ENCODE measurements at regions not wholly inside any gene's neighbourhood (a gene's known extent, or its start where the extent isn't known, plus 50 kb on each side); places are given as distances from the start of the nearest gene placed in this dataset.
"Not testable (repeated sequence)": the region's sequence is repeated elsewhere in the genome, so short reads cannot be mapped to it uniquely, and the experiment has no call there.

DNA sequence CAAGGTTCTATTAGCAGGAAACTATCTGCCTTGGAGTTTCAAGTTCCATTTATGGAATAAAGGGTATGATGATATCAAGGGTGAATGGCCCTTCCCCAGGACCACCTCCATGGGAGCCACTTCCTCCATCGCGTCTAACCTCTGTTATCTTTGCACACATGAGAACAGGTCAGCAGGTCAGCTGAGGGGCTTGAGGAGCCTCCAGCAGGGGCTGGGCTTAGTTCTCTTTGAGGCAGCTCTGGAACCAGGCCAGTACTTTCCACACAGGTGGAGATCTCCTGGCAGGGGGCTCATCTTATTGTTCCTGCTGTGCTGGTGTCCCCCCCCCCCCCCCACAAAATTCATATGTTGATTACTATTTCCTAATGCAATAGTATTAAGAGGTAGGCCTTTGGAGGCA lies 472.2 kb upstream of the ZMIZ1 start:
- no peak for DNase-seq (ENCODE audit: low read depth)

DNA sequence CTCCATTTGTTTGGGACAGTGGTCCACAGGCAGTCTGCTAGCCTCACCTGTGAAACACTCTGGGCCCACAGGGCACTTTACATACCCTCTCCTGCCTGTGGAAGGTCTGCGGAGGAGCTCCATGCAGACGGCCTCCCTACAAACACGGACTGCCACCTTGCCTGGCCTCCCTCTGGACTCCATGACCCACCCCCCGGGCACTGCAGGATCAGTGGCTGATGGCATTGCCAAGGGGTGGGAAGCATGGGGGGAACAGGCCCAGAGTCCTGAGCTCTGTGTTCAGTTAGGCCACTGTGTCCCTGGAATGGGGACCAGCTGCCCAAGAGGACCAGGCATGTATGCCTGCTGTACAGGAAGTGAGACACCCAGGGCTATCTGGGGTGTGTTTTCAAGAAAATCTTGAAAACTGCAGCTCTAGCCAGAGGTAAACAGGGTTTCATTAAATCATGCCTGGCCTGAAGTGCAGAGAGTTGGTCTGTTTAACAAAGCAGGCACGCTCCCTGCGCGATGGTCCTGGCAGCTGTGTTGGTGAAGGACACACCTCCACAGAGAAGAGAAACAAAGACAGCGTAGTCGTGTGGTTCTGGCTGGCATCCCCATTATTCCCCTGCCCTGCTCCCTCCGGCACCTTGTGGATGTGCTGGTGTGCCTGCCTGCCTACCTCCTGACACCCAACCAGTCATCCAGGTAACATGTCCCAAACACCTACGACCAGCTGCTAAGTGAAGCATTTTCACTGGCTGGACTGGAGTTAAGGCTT lies 470.8 kb upstream of the ZMIZ1 start:
- DNase-seq (ENCODE audit: low read depth) = no peak

DNA sequence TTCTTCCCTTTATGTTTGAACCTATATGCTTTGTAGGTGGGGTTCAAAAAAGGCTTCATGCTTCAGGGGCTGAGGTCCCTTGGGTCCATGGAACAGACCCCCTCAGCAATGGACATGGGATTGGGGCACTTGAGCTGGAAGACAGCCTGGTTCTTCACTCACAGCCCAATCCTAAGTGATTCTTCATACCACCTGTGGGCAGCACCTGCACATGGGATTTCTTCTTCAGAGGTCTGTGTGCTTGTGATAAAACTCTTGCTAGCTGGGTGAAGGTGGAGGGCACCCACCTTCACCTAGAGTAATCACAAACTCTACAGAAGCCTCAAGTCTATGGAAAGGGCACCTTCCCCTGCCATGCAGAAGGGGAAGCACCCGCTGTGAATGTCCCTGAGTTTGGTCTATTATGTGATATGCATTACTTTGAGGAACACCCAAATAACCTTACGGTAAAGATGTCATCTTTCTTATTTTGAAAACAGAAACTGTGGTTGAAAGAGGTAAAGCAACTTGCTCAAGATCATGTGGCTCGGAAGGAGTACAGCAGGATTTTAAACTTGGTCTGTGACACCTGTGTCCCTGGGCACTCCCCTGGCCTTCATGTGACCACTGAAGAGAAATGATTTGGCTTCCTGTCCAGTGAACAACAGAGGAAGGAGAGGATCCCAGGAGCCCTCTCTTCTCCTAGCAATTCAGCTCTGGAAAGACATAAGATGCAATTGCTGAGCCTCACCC lies 469.5 kb upstream of the ZMIZ1 start:
- no peak for DNase-seq (ENCODE audit: low read depth)

DNA sequence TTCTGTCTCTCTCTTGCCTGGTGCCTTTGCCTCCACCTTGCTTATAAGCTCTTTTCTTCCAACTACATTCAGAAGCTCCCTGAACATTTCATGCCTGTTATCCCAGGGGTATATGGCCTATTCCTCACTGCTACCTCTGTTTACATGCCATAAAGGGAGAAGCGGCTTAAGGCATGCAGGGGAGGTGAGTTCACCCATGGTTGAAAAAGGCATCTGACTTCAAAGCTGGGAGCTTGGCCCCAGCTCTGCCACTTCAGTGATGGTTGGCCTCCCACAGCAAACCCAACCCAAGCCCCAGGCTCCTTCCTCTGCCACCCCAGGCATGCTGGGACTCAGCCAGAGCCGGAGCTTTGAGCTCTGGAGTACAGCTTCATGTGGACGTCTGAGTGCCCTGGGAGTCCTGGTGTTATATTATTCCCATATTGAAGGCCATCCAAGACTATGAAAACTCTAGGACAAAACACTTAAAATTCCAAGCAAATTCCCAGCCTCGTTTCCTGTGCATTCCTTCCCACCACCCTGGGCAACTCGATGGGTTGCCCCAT lies 468.6 kb upstream of the ZMIZ1 start:
- no peak for DNase-seq (ENCODE audit: low read depth)

DNA sequence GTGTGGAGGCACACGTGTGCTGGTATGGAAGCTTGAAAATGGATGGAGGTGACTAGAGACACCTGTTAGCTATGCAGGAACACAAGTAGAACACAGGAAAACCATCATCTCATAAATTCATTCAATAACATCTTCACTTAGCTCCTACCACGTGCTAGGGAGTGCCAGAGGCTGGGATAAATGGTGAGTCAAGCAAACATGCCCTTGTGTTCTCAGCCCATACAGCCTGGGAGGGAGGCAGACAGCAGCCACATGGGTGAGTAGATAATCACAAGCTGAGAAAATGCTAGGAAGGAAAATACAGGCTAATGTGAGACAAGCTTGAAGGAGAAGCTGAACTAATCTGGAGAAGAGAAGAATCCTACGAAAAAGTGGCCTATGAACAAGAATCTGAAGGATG lies 468.0 kb upstream of the ZMIZ1 start:
- no peak for DNase-seq (ENCODE audit: low read depth)

DNA sequence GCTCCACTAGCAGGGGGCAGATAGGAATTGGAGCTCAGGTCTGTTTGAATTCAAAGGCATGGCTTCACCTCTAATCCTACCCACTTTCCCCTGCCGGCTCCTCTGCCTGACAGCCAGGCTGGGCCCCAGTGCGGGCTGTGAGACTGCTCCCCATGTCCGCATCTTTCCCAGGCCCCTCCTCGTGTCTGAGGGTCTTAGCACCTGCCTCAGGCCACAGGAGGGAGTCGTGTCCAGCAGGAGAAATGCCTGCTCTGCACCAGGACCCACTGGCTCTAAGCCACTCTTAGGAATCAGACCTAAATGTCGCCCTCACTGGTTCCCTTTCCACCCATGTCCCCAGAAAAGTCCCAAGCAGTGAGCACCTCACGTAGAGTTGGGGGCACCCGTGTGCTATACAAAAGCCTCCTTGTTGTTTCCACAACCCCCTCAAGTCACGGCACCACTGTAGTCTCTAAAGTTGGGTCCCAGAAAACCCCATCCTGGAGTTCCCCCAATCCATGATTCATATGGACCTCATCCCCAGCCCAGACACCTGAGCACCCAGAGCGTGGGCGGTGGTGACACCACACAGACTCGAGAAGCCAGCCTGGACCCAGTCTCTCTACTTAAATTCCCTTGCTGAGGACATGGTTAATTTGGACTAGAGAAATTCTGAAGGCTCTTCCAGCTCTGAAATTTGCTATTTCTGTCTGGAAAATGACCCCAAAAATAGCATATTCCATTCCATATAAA lies 466.4 kb upstream of the ZMIZ1 start:
- DNase-seq (ENCODE audit: low read depth) = no peak

DNA sequence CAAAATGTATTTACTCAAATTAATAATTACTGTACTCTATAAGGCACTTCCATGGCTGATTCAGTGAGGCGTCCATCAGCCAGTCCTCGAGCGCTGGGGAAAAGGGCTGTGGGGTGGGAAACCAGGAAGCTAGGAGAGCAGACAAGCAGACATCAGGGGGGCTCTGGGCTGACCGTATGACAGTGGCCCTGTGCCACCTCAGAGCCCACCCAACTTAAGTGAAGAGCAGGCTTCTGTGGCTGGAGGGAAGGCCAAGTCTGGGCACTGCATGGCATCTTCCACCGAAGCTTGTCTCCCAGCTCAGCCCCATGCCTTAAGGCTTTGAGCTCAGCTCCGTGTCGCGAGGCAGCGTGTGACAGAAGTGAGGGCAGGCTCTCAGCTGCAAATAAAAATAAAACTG lies 464.5 kb upstream of the ZMIZ1 start:
- no peak for DNase-seq (ENCODE audit: low read depth)

DNA sequence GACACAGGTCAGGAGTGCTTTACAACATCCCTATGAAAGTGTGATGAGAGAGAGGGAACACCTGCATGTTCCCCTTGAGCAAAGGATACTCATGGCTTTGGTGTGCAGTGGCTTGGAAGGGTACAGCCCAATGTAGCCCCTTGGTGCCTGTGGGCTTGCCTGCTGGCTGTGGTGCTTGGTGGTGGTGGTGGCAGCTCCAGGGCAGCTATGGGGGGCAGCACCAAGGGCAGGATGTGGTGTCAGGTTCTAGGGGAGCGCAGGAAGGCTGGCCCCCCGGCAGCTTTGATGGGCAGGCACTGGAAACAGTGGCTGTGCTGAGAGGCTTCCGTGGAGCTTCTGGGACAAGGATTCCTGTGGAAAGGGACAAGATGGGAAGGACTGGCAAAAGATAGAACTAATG lies 464.0 kb upstream of the ZMIZ1 start:
- no peak for DNase-seq (ENCODE audit: low read depth)

DNA sequence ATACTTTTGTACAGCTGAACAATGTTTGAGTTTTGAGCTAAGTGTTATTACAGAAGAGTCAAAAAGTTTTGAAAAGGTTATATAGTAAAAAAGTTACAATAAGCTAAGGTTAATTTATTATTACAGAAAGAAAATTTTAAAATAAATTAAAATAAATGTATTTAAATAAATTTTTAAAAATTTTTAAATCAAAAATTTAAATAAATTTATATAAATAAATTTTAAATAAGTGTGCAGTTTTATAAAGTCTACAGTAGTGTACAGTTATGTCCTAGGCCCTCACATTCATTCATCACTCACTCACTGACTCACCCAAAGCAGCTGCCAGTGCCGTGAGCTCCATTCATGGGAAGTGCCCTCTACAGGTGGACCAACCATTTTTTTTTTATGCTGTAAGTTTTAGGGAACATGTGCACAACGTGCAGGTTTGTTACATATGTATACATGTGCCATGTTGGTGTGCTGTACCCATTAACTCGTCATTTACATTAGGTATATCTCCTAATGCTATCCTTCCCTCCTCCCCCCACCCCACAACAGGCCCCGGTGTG lies 462.9 kb upstream of the ZMIZ1 start:
- DNase-seq (ENCODE audit: low read depth) = no peak

DNA sequence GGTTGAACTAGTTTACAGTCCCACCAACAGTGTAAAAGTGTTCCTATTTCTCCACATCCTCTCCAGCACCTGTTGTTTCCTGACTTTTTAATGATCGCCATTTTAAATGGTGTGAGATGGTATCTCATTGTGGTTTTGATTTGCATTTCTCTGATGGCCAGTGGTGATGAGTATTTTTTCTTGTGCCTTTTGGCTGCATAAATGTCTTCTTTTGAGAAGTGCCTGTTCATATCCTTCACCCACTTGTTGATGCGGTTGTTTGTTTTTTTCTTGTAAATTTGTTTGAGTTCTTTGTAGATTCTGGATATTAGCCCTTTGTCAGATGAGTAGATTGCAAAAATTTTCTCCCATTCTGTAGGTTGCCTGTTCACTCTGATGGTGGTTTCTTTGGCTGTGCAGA lies 462.0 kb upstream of the ZMIZ1 start:
- not testable (repeated sequence) for DNase-seq (ENCODE audit: low read depth)

DNA sequence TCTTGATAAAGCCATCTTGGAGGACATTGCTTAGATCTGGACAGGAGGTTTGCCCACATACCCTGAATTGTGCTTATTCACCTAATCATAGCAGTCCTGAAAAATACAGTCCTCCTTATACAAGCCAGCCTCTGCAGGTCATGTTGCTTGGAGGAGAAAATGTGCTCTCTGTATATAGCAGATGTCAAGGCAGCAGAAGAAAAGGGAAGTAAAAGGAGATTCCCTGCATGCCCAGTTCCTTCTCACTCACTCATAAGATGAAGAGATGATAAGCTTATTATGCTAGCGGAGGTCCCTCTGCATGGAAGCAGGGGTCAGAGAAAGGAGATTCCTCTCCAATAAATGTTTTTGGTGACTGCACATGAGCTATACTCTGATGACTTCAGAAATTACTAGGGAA lies 458.8 kb upstream of the ZMIZ1 start:
- no peak for DNase-seq (ENCODE audit: low read depth)

DNA sequence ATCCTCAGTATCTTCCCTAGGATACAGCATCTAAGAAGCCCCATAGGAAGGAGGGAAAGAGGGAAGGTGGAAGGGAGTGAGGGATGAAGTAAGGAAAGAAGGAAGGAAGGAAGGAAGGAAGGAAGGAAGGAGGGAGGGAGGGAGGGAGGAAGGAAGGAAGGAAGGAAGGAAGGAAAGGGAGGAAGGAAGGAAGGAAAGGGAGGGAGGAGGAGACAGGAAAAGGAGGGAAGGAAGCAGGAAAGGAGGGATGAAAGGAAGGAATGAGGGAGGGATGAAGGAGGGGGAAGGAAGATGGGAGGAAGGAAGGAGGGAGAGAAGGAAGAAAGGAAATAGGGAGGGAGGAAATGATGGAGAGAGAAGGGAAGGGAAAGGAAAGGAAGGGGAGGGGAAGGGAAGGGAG lies 455.6 kb upstream of the ZMIZ1 start:
- no peak for DNase-seq (ENCODE audit: low read depth)

DNA sequence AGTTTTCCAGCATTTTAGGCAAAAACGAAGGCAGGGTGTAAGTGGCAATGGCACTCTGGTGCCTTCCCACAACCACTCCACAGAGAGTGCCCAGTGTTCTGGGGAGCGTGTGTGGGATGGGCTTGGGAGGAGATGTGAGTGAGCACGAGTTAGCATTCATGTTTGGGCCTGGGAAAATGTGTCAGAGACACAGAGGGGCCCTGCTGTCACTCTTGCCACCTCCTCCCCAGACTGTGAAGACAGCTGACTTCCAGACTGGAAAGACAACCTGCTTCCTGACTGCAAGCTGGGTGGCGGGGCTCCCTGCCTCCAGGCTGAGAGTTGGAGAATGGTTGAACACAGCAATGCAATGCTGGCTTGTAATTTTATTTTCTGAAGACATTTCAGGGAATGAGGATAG lies 454.5 kb upstream of the ZMIZ1 start:
- DNase-seq (ENCODE audit: low read depth) = no peak

DNA sequence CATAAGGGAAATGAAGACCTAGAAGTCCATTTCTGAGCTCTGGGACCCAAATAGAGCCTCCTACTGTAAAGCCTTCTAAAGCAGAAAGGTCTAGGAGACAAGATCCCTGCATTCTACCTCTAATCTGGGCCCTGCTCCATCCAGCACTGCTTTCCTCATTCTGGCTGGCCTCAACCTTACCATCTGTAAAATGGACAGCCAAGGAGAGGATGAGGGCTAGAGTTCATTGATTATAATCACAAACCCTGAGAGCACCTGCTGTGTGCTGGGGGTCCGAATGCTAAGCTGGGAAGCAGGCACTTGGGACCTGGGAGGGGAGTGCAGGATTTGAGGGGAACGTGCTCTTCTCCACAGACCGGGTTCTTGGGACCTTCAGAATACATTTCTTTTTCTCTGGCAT lies 454.0 kb upstream of the ZMIZ1 start:
- no peak for DNase-seq (ENCODE audit: low read depth)

DNA sequence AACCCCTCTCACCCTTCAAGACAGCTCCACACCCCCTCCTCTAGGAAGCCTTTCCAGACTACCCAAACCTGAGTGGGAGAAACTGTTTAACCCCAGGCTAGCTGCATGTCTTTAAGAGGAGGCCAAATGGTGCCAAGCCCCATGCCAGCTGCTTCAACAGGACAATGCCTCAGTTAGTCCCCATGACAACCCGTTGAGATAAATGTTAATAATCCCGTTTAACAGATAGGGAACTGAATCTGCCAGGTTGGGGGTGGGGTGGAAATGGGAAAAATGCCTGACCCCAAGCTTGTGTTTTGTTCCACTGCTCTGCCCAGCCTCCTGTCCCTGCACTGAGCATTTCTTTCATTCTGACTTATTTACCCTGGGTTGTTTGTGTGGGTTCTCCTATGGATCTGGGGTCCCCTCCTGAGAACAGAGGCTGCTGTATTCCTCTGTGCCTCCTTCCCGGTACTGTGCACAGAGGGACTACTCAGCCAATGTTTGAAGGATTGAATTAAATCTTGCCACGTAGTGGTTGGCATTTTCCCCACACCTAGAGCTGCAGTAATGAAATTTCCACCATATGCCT lies 452.6 kb upstream of the ZMIZ1 start:
- no peak for DNase-seq (ENCODE audit: low read depth)

DNA sequence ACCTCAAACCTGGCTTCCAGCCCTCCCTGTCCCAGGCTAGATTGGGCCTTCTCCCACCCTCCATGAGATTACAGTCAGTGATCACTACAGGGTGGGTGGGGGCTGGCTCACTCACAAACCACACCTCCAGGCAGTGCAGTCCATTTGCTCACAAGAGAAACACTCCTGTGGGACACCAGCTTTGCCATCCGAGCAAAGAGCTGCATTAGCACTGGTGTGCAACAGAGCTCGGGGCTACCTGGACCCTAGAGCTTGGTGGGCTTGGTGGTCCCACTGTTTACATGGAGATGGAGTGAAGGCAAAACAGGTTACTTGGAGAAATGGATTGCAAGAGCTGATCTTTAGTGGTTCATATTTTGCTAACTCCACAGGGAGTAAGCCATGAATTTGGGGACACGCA lies 451.7 kb upstream of the ZMIZ1 start:
- no peak for DNase-seq (ENCODE audit: low read depth)

DNA sequence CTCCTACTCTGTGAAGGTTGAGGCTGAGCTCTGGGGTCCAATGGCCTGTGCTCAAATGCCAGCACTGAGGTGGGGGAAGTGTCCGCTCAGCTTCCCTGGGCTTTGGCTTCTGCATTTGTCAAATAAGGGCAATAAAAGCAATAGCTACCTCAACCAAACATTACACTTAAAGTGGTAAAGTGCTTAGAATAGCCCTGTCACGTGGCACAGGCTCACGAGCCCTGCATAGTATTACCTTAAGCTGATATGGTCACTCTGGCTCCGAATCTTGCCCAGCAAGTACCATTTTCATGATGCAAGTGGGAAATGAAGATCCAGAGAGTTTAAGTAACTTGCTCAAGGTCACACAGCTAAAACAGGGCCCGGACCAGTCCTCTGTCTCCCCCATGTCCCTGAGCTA lies 451.1 kb upstream of the ZMIZ1 start:
- DNase-seq (ENCODE audit: low read depth) = no peak

DNA sequence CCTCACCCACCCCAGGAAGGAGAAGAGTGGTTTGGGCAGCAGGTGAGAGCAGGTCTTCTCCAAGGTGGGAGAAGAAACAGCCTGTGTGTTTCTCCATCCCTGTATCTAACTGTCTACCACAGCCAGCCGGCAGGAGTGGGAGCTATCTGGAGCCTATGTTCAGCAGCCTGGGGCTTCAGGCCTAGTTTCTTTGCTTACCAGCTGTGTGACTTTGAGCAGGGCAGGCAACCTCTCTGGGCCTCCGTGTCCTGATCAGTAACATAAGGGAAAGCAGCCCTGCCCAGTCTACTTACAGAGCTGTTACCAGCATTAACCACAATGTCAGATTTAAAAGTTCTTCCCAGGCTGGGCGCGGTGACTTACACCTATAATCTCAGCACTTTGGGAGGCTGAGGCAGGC lies 450.7 kb upstream of the ZMIZ1 start:
- DNase-seq (ENCODE audit: low read depth) = no peak

DNA sequence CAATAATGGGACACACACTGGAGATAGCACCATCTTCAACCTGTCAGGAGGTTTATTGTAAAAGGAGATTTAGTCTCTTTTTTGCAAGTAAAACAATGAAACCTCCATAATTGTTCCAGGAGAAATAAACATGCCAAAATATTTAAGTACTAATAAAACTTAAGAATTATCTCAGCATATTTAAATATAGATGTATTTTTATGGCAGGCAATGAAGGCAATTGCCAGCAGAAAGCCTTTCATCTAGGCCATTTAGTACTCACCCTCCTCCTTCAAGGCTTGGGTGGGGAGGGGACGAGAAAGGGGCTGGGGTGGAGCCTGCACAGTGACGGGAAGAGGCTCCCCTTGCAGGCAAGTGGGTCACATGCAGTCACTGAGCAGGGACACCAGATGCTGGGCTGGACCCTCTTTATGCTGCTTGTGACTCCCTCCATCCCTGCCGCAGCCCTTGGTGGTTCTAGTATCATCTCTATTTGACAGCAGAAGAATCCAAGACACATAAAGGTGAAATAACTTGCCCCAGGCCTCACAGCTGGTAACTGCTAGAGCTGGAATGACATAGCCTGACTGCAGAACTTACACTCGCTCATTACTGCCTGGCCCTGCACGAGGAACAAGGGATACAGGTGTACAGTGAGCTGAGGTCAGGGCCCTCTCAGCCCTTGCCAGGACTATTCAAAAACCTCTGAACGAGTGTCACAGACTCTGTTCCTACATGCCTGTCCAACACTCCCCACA lies 449.5 kb upstream of the ZMIZ1 start:
- no peak for DNase-seq (ENCODE audit: low read depth)

DNA sequence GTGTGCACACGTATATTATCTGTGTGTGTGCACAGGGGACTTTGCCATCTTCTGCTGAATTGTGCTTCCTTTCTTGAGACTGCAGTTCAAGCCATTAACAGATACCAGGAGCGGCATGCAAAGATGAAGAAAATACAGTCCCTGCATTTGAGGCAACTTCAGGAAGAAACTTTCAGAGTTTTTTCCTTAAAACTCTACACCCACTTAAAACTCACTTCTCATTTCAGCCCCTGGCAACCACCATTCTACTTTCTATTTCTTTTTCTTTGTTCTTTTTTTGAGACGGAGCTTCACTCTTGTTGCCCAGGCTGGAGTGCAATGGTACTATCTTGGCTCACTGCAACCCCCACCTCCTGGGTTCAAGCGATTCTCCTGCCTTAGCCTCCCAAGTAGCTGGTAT lies 448.9 kb upstream of the ZMIZ1 start:
- DNase-seq (ENCODE audit: low read depth) = no peak

DNA sequence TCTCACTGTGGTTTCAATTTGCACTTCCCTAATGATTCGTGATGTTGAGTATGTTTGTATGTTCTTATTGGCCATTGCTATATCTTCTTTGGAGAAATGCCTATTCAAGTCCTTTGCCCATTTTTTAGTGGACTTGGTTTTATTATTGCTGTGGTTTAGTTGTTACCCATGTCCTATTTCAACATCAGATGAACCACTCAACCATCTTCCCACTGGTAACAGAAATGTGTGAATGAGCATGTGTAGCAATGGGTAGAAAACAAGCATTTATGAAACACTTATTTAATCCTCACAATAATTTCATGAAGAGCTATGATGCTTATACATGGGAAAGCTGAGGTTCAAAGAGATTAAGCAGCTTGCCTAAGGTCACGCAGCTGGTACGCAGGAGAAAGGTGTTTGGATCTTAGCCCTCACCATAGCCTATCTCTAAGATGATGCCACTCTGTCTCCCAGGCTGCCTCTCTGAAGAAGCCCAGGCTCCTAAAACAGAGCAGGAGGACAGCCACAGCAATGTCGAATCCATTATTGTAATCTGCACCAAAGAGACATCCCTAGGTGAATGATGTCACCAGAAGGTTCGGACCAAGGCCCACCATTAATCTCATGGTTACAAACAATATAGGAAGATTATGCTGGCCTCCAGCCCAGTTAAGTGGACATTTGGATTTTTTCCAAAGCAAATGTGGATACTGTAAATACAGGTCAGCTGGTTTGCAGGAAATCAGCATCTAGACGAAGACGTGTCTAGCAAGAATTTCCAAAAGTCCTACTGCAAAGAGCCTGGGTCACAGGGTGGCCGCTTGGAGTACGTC lies 447.6 kb upstream of the ZMIZ1 start:
- no peak for DNase-seq (ENCODE audit: low read depth)

Measured in stimulated activated CD8-positive, alpha-beta memory T cell treated with anti-CD3 and anti-CD28 coated beads, Interleukin-12 subunit alpha, Interleukin-12 subunit beta, amount 100 ng/mL, for 4 hours (primary cell).